KMS-11 (cell line): ENCODE measurements at regions not wholly inside any gene's neighbourhood (a gene's known extent, or its start where the extent isn't known, plus 50 kb on each side); places are given as distances from the start of the nearest gene placed in this dataset.
A peak's percentile ranks its signal among the peaks of the same experiment; 100 is the strongest.

ENCODE experiments used
- H2AFZ ChIP-seq: fragments of 200-600 bp; sonication (generic); 2 replicates; pipeline ENCODE4 v1.6.1; 2016; ENCODE audit warnings: antibody characterized with exemption, mixed run types, low read depth
- H3K27ac ChIP-seq: fragments of 200-600 bp; sonication (generic); 2 replicates; pipeline ENCODE4 v1.6.1; 2016; ENCODE audit warnings: mild to moderate bottlenecking, mixed run types
- H3K27me3 ChIP-seq: fragments of 200-600 bp; sonication (generic); 2 replicates; pipeline ENCODE4 v1.6.1; 2017; ENCODE audit warnings: mild to moderate bottlenecking, low read depth, mixed run types, moderate library complexity; ENCODE audit not compliant: insufficient read depth
- H3K36me3 ChIP-seq: fragments of 200-600 bp; sonication (generic); 2 replicates; pipeline ENCODE4 v1.6.1; 2017; ENCODE audit warnings: mild to moderate bottlenecking, mixed run types; ENCODE audit not compliant: insufficient read depth
- H3K4me1 ChIP-seq: fragments of 200-600 bp; sonication (generic); 2 replicates; pipeline ENCODE4 v1.6.1; 2016; ENCODE audit warnings: mild to moderate bottlenecking, low read depth, mixed run types; ENCODE audit not compliant: poor library complexity, severe bottlenecking
- H3K4me2 ChIP-seq: fragments of 200-600 bp; sonication (generic); 2 replicates; pipeline ENCODE4 v1.7.0; 2016; ENCODE audit warnings: mild to moderate bottlenecking, mixed run types
- H3K4me3 ChIP-seq: fragments of 200-600 bp; sonication (generic); IDR thresholded peaks from 2 replicates; pipeline ENCODE4 v1.6.1; 2017; ENCODE audit warnings: low read depth, low read length, mixed read lengths; ENCODE audit not compliant: insufficient read depth
- H3K79me2 ChIP-seq: fragments of 200-600 bp; sonication (generic); 2 replicates; pipeline ENCODE4 v1.6.1; 2016; ENCODE audit warnings: low read depth, mixed run types; ENCODE audit not compliant: insufficient read depth
- H3K9ac ChIP-seq: fragments of 200-600 bp; sonication (generic); 2 replicates; pipeline ENCODE4 v1.6.1; 2016; ENCODE audit warnings: mild to moderate bottlenecking, mixed run types
- H4K20me1 ChIP-seq: fragments of 200-600 bp; sonication (generic); 2 replicates; pipeline ENCODE4 v1.6.1; 2016; ENCODE audit warnings: mild to moderate bottlenecking, mixed run types; ENCODE audit not compliant: insufficient read depth
- TF ChIP-seq, protein P1 (sequence below): fragments of 200-600 bp; sonication (generic); conservative IDR thresholded peaks from 2 replicates; pipeline ENCODE4 v1.6.1; 2017; ENCODE audit warnings: low read depth, mild to moderate bottlenecking, antibody characterized with exemption, low read length, moderate library complexity, mixed read lengths

DNA sequence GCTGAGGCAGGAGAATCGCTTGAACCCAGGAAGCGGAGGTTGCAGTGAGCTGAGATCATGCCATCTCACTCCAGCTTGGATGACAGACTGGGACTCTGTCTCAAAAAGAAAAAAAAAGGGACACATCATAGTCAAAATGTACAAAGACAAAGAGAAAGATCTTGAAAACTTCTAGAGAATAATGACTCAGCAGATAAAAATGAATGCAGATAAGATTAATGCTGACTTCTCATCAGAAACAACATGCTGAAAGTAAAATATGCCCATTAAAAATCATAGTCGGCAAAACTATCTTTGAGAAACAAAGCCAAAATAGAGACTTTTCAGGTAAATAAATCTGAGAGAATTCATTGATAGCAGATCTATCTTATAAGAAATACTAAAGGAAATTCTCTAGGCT lies 271.1 kb upstream of the GPR149 start:
- Histone ChIP-seq H3K36me3 (no peaks in the 10 kb centered on the region), H2AFZ (no peak overlapping the region), H3K4me1 (peaks cover 8% of the 10 kb centered on the region), H3K27me3 (no peaks in the 10 kb centered on the region), H3K9ac (no peak overlapping the region), H3K27ac (no peak overlapping the region), H4K20me1 (no peaks in the 10 kb centered on the region), H3K79me2 (no peaks in the 10 kb centered on the region), H3K4me3 (no peak overlapping the region), H3K4me2 (no peak overlapping the region)
- TF ChIP-seq, protein P1, sequence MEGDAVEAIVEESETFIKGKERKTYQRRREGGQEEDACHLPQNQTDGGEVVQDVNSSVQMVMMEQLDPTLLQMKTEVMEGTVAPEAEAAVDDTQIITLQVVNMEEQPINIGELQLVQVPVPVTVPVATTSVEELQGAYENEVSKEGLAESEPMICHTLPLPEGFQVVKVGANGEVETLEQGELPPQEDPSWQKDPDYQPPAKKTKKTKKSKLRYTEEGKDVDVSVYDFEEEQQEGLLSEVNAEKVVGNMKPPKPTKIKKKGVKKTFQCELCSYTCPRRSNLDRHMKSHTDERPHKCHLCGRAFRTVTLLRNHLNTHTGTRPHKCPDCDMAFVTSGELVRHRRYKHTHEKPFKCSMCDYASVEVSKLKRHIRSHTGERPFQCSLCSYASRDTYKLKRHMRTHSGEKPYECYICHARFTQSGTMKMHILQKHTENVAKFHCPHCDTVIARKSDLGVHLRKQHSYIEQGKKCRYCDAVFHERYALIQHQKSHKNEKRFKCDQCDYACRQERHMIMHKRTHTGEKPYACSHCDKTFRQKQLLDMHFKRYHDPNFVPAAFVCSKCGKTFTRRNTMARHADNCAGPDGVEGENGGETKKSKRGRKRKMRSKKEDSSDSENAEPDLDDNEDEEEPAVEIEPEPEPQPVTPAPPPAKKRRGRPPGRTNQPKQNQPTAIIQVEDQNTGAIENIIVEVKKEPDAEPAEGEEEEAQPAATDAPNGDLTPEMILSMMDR = no peak

GRCh38 chr3:154690413-154690812 lies 260.4 kb upstream of the GPR149 start:
- no peak overlapping the region for H2AFZ ChIP-seq
- H3K4me3 ChIP-seq = no peak overlapping the region

GRCh38 chr3:154684440-154684839 lies 254.4 kb upstream of the GPR149 start:
- Histone ChIP-seq H3K9ac (peak overlapping the region; percentile 9; the same call in 1 of the 2 replicates), H3K79me2 (no peaks in the 10 kb centered on the region), H3K36me3 (no peaks in the 10 kb centered on the region), H2AFZ (peak overlapping the region; percentile 82), H3K4me1 (peaks cover 24% of the 10 kb centered on the region), H3K4me2 (peak overlapping the region; percentile 67), H4K20me1 (no peaks in the 10 kb centered on the region), H3K27ac (peak overlapping the region; percentile 40; the same call in 1 of the 2 replicates), H3K4me3 (peak overlapping the region; percentile 54), H3K27me3 (no peaks in the 10 kb centered on the region)
- TF ChIP-seq, protein P1 = no peak; the same call in 1 of the 2 replicates

More at GRCh38 chr3:154690413-154690812, 260.4 kb upstream of the GPR149 start:
- H3K4me1 ChIP-seq = peaks cover 4% of the 10 kb centered on the region
- H3K9ac ChIP-seq = no peak overlapping the region
- no peaks in the 10 kb centered on the region for H4K20me1 ChIP-seq
- H3K79me2 ChIP-seq = no peaks in the 10 kb centered on the region
- H3K4me2 ChIP-seq = no peak overlapping the region
- TF ChIP-seq, protein P1 = no peak
- H3K27ac ChIP-seq = no peak overlapping the region
- H3K27me3 ChIP-seq = no peaks in the 10 kb centered on the region
- no peaks in the 10 kb centered on the region for H3K36me3 ChIP-seq

DNA sequence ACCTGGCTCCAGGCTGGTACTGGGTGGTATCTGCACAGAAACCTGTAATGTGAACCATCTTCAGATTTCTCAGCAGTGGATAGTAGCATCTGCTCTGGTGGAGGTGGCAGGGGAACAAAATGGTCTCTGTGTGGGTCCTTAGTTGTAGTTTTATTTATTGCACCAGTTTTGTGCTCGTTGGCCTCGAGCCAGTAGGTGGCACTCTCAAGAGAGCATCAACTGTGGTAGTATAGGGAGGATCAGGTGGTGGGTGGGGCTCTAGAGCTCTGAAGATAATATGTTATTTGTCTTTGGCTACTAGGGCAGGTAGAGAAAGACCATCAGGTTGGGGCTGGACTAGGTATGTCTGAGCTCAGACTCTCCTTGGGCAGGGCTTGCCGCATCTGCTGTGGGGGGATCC lies 254.0 kb upstream of the GPR149 start:
- Histone ChIP-seq H3K4me2 (peak overlapping the region; percentile 67), H3K27me3 (no peaks in the 10 kb centered on the region), H3K79me2 (no peaks in the 10 kb centered on the region), H3K9ac (peak overlapping the region; percentile 9; the same call in 1 of the 2 replicates), H4K20me1 (no peaks in the 10 kb centered on the region), H3K36me3 (no peaks in the 10 kb centered on the region), H3K27ac (peak overlapping the region; percentile 40; the same call in 1 of the 2 replicates), H3K4me3 (peak overlapping the region; percentile 54), H3K4me1 (peaks cover 24% of the 10 kb centered on the region), H2AFZ (peak overlapping the region; percentile 82)
- TF ChIP-seq, protein P1 = peak; percentile 59; the same call in 1 of the 2 replicates
